ENCODE measurements at regions not wholly inside any gene's neighbourhood (a gene's known extent, or its start where the extent isn't known, plus 50 kb on each side); places are given as distances from the start of the nearest gene placed in this dataset.
A peak's percentile ranks its signal among the peaks of the same experiment; 100 is the strongest.

DNA sequence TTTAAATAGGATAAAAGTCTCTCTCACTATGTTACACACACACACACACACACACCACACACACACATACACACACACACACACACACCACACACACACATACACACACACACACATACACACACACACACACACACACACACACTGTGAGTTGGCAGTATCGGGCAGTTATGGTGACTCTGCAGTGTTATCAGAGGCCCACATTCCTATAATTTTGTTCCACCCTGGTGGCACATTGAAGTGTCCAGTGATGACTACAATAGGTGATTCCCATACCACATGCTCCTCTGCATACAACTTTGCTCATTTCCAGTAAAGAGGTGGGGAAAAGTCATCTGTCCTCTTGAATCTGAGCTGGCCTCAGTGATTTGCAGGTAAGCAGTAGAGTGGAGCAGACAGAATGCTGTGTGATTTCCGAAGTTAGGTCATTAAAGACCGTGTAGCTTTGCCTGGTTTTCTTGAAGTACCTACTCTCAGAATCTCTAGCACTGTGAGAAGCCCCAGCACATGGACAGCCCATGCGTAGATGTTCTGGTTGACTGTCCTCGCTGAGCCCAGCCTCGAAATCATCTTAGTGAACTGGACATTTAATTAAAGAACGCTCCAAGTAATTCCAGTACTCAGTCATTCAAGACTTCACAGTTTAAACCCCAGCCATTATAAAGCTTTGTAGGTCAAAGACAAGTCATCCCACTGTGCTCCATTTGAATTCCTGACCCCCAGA is 836.6 kb upstream of the SOX9 start:
- FAIRE-seq = peak; percentile 31
- DNase-seq (ENCODE audit: insufficient read length, low spot score) = no peak

DNA sequence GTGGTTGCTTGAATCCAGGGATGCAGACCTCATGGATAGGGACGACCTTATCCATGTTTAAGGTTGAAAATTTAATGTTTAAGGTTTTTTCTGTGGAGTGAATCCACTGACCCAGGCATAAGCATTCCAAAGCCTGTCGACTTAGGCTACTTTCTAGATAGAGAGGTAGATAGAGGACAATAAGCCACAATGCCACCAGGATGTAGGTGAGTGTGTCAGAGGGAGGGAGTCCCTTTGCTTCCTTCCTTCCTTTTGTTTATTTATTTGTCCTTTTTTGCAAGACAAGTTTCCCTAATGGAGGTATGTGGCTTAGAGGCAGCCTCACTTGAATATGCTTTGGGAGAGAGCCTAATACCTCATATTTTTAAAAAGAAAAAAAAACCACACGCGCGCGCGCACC is 834.2 kb upstream of the SOX9 start:
- FAIRE-seq (no peak), DNase-seq (ENCODE audit: insufficient read length, low spot score) (no peak)

DNA sequence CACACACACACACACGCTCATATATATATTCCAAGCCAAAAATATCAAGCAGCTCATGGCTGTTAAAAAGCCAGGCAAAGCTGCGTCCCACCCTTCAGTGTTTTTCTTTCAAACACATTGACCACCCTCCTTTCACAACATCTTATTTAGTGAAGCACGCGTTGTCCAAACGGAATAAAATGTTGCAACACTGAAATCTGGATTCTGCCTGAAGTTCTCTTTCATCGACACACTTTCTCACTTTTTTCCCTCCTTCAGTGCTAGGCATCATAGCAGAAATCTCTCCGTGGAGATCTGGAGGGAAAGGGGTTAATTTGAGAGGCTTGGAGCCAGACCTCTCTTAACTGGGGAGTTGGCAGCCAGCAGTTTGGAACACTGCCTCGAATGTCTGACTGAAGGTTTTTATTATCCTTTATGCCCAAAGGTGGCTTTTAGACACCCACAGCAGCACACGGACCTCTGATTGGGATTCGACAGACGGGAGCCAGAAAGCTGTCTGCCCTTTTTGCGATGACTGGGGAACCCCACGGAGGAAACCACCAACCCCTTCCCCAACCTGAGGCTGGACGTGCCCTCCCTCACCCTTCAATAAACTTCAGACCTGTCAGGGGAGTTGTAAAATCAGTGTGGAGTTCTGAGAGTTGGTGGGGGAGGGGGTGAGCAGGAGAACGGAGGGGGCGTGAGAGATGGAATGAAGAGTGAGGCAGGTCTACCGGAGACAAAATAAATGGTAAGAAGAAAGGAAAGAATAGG is 833.6 kb upstream of the SOX9 start:
- no peak for FAIRE-seq
- DNase-seq (ENCODE audit: insufficient read length, low spot score) = no peak

DNA sequence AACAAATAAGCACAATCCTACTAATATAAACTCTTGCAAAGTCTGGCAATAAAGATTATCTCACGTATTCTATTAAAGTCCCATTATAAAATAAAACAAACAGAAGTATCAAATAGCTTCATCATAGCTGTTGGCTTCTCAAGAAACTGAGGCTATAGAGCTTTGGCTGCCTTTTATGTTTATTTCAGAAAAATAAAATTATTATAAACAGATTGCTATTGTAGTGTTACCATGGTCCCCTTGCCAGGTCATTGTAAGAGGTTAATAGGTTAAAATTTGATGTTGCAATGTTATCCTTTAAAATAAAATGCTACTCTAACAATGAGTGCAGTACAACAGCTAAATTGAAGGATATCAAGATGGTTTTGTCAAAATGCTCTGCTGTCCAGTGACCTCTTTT is 828.8 kb upstream of the SOX9 start:
- FAIRE-seq (no peak), DNase-seq (ENCODE audit: insufficient read length, low spot score) (no peak)

DNA sequence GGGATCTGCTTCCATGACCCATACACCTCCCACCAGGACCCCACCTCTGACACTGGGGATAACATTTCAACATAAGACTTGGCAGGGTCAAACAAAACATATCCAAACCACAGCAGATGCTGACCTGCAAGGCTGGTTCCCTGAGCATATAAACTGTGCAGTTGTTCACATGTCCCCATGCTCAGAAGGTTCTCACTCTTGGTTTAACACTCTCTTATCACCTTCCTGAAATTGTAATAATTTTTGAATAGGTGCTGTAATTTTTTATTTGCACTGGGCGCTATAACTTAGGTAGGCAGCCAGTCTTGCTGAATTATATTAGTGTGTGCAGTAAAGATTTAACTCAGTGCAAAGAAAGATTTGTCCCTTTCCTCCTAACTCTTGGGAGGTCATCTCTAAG is 824.8 kb upstream of the SOX9 start:
- DNase-seq (ENCODE audit: insufficient read length, low spot score) (no peak), FAIRE-seq (no peak)

DNA sequence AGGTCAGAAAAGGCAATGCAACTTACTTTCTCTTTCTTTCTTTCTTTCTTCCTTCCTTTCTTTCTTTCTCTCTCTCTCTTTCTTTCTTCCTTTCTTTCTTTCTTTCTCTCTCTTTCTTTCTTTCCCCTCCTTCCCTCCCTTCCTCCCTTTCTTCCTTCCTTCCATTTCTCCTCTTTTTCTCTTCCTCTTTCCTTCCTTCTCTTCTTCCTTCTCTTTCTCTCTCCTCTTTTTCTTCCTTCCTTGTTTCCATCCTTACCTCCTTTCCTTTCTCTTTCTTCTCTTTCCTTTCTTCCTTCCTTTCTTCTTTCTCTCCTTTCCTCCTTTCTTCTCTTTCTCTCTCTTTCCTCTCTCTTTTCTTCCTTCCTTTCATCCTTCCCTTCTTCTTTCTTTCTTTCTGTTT is 819.8 kb upstream of the SOX9 start:
- DNase-seq (ENCODE audit: insufficient read length, low spot score) = no peak
- no peak for FAIRE-seq

DNA sequence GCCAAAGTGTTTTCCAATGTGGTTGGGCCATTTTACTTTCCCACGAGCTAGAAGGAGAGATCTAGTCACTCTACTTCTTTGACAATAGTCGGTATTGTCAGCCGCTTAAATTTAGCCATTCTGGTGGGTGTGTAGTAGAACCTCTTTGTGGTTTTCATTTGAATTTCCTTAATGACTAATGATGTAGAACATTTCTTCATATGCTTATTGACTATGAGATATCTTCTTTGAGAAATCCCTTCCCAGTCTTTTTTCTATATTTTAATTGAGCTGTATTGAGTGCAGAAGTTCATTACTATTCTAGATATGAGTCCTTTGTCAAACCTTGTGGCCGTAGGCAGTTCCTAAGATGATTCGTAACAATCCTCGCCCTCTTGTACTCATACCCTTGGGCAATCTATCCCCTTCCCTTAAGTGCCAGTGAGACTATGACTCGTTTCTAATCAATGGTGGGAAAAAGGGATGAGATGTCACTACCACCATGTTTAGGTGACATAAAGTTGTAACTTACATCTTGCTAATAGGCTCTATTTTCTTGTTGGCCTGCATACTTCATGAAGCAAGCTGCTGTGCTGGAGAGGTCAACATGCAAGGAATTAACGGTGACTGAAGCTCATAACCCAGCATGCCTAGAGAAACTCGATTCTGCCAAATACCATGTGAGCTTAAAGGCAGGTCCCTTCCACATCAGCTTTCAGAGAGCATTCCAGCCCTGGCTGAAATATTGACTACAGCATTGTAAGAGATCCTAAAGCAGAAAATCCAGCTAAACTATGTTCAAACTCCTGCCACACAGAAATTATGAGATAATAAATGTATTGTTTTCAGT is 817.9 kb upstream of the SOX9 start:
- DNase-seq (ENCODE audit: insufficient read length, low spot score) (no peak), FAIRE-seq (peak; percentile 31)

DNA sequence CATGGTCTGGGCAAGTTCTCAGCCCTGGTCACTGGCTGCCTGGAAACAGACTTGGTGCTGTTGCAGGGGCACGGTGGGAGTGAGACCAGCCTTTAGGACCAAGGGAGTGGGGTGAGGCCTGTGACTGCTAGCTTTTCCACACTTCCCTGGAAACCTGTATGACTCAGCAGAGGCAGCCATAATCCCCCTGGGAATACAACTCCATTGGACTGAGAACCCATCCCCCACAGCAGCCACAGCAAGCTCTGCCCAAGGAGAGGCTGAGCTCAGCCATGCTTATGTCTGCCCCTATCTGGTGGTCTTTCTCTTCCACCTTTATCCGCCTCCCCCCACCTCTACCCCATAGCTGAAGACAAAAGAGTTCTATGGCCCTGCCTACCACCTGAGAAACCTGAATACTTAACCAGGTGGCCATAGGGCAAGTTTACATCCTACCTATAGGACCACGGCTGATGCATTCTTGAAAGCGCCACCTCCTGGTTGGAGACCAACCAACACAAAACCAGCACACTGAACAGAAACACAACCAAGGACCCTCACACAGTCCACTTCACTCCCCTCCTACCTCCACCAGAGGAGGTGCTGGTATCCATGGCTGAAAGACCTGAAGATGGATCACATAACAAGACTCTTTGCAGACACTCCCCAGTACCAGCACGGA is 816.2 kb upstream of the SOX9 start:
- no peak for DNase-seq (ENCODE audit: insufficient read length, low spot score)
- no peak for FAIRE-seq

DNA sequence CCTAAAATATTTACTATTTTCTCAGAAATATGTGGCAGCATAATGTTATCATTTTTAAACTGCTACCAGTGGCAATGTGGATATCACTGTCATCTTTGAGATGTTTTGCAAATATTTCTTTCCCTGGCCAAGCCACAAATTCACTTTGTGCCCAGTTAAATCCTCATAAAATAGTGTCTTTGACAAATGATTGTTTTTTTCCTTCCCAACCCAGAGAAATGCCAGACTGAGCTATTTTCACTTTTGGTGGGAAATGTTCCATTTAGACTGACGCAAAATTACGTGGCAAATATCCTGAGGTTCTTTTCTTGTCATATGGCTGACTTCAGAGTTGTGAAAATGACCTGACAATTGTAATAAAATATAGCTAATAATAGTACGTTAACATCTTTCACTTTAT is 807.0 kb upstream of the SOX9 start:
- FAIRE-seq = no peak
- DNase-seq (ENCODE audit: insufficient read length, low spot score) = no peak

DNA sequence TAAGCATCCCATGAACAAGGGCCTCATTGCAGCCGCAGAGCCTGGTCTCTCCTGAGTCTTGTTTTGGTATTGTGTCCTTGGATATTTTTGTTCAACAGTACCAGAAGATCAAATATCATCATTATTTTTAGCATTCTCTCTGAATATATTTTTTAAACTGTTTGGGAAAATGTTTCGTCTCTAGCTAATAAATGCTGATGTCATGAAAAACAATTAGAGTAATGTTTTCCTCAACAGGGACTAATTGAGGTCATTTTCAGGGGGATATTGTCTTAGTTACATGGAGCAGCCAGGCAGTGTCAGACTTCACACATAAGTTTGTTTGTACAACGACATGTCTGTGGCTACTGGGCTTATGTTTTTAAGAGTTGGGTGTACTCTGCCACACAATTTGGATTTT is 805.3 kb upstream of the SOX9 start:
- FAIRE-seq (no peak), DNase-seq (ENCODE audit: insufficient read length, low spot score) (no peak)

DNA sequence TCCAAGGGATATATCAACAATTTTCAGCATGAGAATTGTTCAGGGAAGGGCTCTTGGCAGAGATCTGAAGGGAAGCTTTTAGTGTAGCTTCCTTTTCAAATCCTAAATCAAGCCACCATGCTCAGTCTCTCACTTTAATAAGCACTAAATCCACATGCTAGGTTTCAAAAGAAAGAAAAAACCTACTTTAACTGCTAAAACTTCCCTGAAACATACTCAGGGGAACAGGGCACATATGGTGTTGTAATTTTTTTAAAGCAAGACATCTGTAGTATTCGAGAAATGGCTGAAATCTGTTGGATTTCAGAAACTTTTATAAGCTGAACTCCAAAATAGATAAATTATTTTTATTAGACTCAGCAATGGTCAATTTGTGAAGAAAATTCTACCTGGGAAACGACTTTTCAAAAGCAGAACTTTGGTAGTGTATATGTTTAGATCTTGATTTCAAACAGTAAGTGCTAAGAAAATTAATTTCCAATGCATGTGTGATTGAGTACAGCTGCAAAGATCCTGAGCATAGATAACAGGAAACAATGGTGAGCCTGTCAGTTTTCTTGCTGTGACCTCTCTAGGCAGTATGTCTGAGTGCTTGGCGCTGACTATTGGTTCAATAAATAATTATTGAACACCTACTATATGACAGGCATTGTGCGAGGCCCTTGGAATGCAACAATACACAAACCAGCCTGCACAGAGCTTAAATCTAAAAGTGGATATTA is 804.5 kb upstream of the SOX9 start:
- DNase-seq (ENCODE audit: insufficient read length, low spot score) (no peak), FAIRE-seq (no peak)

DNA sequence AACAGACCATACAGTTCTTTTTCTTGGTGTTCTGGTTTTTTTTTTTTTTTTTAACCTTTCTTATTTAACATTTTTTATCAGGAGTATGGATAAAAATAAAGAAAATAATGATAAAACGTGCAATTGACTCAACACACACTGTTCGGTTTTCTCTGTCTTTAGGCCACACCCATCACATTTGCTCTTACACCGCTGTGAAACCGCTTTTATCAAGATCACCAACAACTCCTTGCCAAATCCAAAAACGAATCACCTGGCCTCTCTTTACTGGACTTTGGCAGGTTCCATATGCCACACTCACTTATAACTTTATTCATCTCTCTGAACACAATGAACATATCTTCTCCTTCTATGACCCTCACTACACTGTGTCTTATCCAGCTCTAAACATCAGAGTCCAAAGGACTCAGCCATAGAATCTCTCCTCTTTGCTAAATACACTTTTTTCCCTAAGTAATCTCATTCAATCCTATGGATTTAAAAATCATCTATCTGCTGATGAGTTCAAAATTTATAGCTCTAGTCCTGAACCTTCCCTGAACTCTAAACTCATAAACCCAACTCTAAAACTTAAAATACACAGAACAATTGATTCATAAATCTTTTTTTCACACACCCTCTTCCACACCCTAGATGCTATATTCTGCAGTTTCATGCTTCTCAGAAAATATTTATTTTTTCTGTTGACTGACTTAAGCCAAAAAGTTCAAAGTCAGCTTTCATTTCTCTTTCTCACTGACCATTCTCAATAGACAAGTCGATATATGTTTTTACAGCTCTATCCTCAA is 800.6 kb upstream of the SOX9 start:
- DNase-seq (ENCODE audit: insufficient read length, low spot score) (no peak), FAIRE-seq (no peak)

DNA sequence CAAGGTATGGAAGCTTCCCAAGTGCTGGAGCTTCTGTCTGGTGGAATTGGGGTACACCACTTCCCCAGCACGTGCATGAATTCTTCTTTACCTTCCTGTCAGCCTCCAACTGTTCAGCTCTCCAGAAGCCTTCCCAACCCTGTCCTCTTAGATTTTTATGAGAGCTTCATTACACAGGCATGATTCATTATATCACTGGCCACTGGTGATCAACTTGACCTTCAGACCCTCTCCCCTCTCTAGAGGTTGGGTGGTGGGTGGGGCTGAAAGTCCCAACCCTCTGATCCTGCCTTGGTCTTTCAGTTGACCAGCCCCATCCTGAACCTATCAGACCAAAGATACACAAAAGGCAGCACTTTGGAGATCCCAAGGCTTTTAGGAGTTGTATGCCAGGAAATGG is 795.7 kb upstream of the SOX9 start:
- FAIRE-seq = no peak
- no peak for DNase-seq (ENCODE audit: insufficient read length, low spot score)

DNA sequence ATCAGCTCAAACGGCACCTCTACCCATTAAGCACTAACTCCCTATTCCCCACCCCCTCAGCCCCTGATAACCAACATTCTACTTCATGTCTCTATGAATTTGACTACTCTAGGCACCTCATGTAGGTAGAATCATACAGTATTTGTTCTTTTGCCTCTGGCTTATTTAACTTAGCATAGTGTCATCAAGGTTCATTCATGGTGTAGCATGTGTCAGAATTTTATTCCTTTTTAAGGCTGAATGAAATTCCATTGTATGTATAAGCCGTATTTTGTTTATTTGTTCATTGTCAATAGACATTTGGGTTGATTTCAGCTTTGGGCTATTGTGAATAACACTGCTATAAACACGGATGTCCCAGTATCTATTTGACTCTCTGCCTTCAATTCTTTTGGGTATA is 794.9 kb upstream of the SOX9 start:
- FAIRE-seq = no peak

DNA sequence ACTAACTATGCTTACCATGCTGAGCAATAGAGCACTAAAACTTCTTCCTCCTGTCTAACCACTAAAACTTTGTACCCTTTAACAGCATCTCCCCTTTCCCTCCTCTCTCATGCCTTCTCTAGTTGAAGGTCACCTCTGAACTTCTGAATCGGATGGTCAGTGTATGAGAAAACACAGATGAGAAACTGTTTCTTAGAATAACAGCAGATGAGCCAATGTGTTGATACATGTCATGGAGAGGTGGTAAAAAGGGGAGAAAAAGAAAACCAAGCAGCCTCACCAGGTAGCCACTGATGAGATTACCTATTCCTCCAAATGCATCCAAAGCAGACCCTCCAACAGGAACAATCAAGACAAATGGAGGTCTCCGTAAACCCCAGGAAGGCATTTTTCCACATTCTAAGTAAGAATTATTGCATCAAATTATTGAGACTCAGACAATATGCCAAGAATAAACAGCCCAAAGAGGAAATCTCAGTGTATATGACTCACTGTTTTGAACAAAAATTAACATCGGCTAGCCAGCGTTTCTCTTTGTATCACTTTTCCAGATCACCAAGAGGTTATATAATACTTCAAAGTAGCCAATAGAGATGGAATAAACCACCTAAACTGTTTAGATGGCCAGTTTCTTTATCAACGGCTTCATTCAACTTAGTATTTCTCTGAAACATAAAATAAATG is 793.3 kb upstream of the SOX9 start:
- DNase-seq (ENCODE audit: insufficient read length, low spot score) = peak; percentile 10
- FAIRE-seq = peak; percentile 72

More for the DNA sequence above, 794.9 kb upstream of the SOX9 start:
- DNase-seq (ENCODE audit: insufficient read length, low spot score) = no peak

DNA sequence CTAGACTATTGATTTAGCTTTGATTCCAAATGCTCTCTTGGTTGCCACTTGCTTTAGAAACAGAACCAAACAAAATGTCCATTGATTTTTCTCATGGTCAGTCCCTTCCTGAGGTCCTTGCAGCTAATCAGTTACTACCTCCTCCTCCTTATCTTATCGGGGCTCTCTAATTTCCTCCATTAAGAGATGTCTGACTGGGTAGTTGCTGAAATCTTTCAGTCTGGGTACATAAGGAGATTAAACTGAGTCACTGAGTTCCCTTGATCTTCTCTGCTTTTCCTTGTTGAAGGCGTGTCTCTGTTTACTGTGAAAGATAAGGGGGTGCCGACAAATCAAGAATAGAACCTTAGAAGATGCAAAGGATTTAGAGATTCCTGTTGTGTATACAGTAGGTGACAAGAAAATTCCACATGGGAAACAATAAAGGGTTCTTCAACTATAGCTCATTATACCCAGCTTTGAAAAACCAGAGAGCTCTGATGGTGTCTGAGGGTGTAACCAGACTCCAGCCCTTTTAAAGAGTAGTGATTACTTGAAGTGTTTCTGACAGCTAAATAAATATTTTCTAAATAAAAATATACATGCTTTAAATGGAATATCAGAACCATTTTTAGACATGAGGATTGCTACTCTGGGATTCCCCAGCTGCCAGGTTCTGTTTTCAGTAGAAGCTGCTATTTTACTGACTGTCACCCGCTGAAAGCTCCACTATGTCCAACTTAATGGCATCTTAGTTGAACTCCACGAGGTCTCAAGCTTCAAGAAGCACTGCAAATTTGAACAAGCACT is 791.3 kb upstream of the SOX9 start:
- FAIRE-seq (no peak), DNase-seq (ENCODE audit: insufficient read length, low spot score) (no peak)

DNA sequence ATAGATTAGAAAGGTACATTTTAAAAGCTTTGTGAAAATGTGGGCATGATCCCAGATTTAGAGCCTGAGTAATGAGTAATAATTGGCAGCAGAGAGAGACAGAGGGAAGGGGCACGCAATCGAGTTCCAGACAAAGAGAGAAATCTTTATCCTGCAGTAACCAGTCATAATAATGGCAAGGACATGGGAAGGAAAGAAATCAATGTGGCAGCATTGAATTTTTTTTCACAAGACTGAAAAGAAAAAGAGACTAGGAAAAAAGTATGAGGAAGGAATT is 790.8 kb upstream of the SOX9 start:
- FAIRE-seq = no peak
- no peak for DNase-seq (ENCODE audit: insufficient read length, low spot score)

DNA sequence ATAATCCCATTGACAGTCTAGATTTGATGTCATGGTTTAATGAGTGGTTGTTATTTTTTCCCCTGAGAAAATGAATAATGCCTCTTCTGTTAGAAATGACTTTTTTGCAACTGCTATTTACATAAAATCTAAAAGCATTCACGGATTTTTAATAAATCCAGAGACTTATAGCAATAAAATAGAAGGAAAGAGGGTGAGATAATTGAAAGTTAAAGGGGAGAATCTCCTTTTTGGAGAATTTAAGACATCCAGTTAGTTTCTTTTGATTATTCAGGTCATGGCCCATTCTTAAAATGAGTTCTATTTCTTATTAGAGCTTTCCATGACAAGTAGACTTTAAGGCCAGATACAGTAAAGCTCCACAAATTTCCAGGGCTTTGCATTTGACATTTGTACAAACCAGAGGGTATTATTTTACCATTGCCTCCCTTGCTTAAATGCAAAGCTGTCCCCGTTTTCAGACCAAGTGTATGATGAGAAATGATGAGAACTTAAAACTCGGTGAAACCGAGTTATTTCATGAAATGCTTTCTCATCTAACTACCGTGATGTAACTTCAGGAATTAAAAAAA is 789.0 kb upstream of the SOX9 start:
- DNase-seq (ENCODE audit: insufficient read length, low spot score) (no peak), FAIRE-seq (no peak)
